BLaER1 (cell line): ENCODE measurements at regions not wholly inside any gene's neighbourhood (a gene's known extent, or its start where the extent isn't known, plus 50 kb on each side); places are given as distances from the start of the nearest gene placed in this dataset.
A peak's percentile ranks its signal among the peaks of the same experiment; 100 is the strongest.

Experiments
- H3K27ac ChIP-seq: shearing (Covaris generic); formaldehyde crosslinking; 2 replicates; pipeline ENCODE4 v1.8.1; 2022
- H3K27me3 ChIP-seq: shearing (Covaris generic); formaldehyde crosslinking; 2 replicates; pipeline ENCODE4 v1.8.1; 2022
- H3K36me3 ChIP-seq: shearing (Covaris generic); formaldehyde crosslinking; 2 replicates; pipeline ENCODE4 v1.8.1; 2022
- H3K4me1 ChIP-seq: shearing (Covaris generic); formaldehyde crosslinking; 2 replicates; pipeline ENCODE4 v1.8.1; 2022
- H3K4me2 ChIP-seq: shearing (Covaris generic); formaldehyde crosslinking; 2 replicates; pipeline ENCODE4 v1.8.1; 2022
- H3K4me3 ChIP-seq: shearing (Covaris generic); formaldehyde crosslinking; 2 replicates; pipeline ENCODE4 v1.8.1; 2022
- H3K9ac ChIP-seq: shearing (Covaris generic); formaldehyde crosslinking; 2 replicates; pipeline ENCODE4 v1.8.1; 2022
- H3K9me3 ChIP-seq: shearing (Covaris generic); formaldehyde crosslinking; 2 replicates; pipeline ENCODE4 v1.8.1; 2022
- H4K20me1 ChIP-seq: shearing (Covaris generic); formaldehyde crosslinking; 2 replicates; pipeline ENCODE4 v1.8.1; 2022
- Cebpa-rat ChIP-seq: shearing (Covaris generic); IDR thresholded peaks from 2 replicates; pipeline ENCODE4 v1.8.1; 2022

GRCh38 chr6:156707818-156708217 is 69.4 kb upstream of the ARID1B start:
- H3K4me2 ChIP-seq: no peak overlapping the region
- no peaks in the 10 kb centered on the region for H4K20me1 ChIP-seq
- peaks cover 7% of the 10 kb centered on the region; the same call in 1 of the 2 replicates for H3K4me1 ChIP-seq
- no peak overlapping the region for H3K27ac ChIP-seq
- no peak overlapping the region for H3K9ac ChIP-seq
- no peaks in the 10 kb centered on the region for H3K36me3 ChIP-seq
- H3K4me3 ChIP-seq: no peak overlapping the region
- no peaks in the 10 kb centered on the region for H3K9me3 ChIP-seq
- H3K27me3 ChIP-seq: no peaks in the 10 kb centered on the region
- TF ChIP-seq Cebpa-rat: no peak

GRCh38 chr6:156703719-156704118 is 73.5 kb upstream of the ARID1B start:
- H3K9ac ChIP-seq: no peak overlapping the region
- no peak overlapping the region for H3K27ac ChIP-seq
- H3K36me3 ChIP-seq: no peaks in the 10 kb centered on the region
- H4K20me1 ChIP-seq: no peaks in the 10 kb centered on the region
- no peak overlapping the region for H3K4me3 ChIP-seq
- H3K27me3 ChIP-seq: no peaks in the 10 kb centered on the region
- no peak overlapping the region for H3K4me2 ChIP-seq
- TF ChIP-seq Cebpa-rat: no peak
- H3K9me3 ChIP-seq: no peaks in the 10 kb centered on the region
- peaks cover 7% of the 10 kb centered on the region for H3K4me1 ChIP-seq

GRCh38 chr6:156701966-156702365 is 75.2 kb upstream of the ARID1B start:
- no peak overlapping the region for H3K9ac ChIP-seq
- no peak overlapping the region for H3K27ac ChIP-seq
- no peaks in the 10 kb centered on the region for H3K9me3 ChIP-seq
- no peak overlapping the region for H3K4me3 ChIP-seq
- H3K36me3 ChIP-seq: no peaks in the 10 kb centered on the region
- TF ChIP-seq Cebpa-rat: no peak
- H3K4me2 ChIP-seq: no peak overlapping the region
- no peaks in the 10 kb centered on the region for H4K20me1 ChIP-seq
- H3K4me1 ChIP-seq: peaks cover 25% of the 10 kb centered on the region
- no peaks in the 10 kb centered on the region for H3K27me3 ChIP-seq

GRCh38 chr6:156700440-156701057 is 76.6 kb upstream of the ARID1B start:
- Histone ChIP-seq H3K4me3 (no peak overlapping the region), H3K27ac (no peak overlapping the region), H4K20me1 (no peaks in the 10 kb centered on the region), H3K36me3 (no peaks in the 10 kb centered on the region), H3K9ac (no peak overlapping the region), H3K4me2 (no peak overlapping the region), H3K4me1 (peaks cover 29% of the 10 kb centered on the region), H3K27me3 (no peaks in the 10 kb centered on the region), H3K9me3 (no peaks in the 10 kb centered on the region)
- no peak for TF ChIP-seq Cebpa-rat

GRCh38 chr6:156699935-156700334 is 77.2 kb upstream of the ARID1B start:
- no peaks in the 10 kb centered on the region for H3K9me3 ChIP-seq
- H3K27ac ChIP-seq: no peak overlapping the region
- H3K36me3 ChIP-seq: no peaks in the 10 kb centered on the region
- no peak overlapping the region for H3K4me3 ChIP-seq
- H3K9ac ChIP-seq: no peak overlapping the region
- no peaks in the 10 kb centered on the region for H4K20me1 ChIP-seq
- no peaks in the 10 kb centered on the region for H3K27me3 ChIP-seq
- TF ChIP-seq Cebpa-rat: no peak
- H3K4me1 ChIP-seq: peaks cover 29% of the 10 kb centered on the region
- no peak overlapping the region for H3K4me2 ChIP-seq

- H3K27ac ChIP-seq: peak overlapping the region; percentile 43; the same call in 1 of the 2 replicates
- no peak for TF ChIP-seq Cebpa-rat
- peak overlapping the region; percentile 68 for H3K4me2 ChIP-seq
- no peaks in the 10 kb centered on the region for H3K9me3 ChIP-seq
- H3K27me3 ChIP-seq: no peaks in the 10 kb centered on the region
- H3K9ac ChIP-seq: no peak overlapping the region
- peaks cover 29% of the 10 kb centered on the region for H3K4me1 ChIP-seq
- no peaks in the 10 kb centered on the region for H3K36me3 ChIP-seq
- no peaks in the 10 kb centered on the region for H4K20me1 ChIP-seq
- no peak overlapping the region for H3K4me3 ChIP-seq
Observed at GRCh38 chr6:156699017-156699421, 78.2 kb upstream of the ARID1B start.

GRCh38 chr6:156698239-156699016 is 78.8 kb upstream of the ARID1B start:
- Histone ChIP-seq H4K20me1 (no peaks in the 10 kb centered on the region), H3K4me2 (peak overlapping the region; percentile 68), H3K9me3 (no peaks in the 10 kb centered on the region), H3K4me1 (peaks cover 29% of the 10 kb centered on the region), H3K4me3 (no peak overlapping the region), H3K27me3 (no peaks in the 10 kb centered on the region), H3K27ac (peak overlapping the region; percentile 43), H3K36me3 (no peaks in the 10 kb centered on the region), H3K9ac (0 out of 2 replicates have a peak overlapping the region, but pooled peaks have one; percentile 22)
- no peak for TF ChIP-seq Cebpa-rat

- H3K9ac ChIP-seq: no peak overlapping the region; the same call in 1 of the 2 replicates
Observed at GRCh38 chr6:156697225-156697830, 79.8 kb upstream of the ARID1B start.

GRCh38 chr6:156695742-156696141 is 81.4 kb upstream of the ARID1B start:
- Histone ChIP-seq H3K4me3 (no peak overlapping the region), H3K4me1 (peaks cover 29% of the 10 kb centered on the region), H3K36me3 (no peaks in the 10 kb centered on the region), H3K4me2 (no peak overlapping the region), H3K9me3 (no peaks in the 10 kb centered on the region), H3K9ac (no peak overlapping the region), H4K20me1 (no peaks in the 10 kb centered on the region), H3K27ac (no peak overlapping the region), H3K27me3 (no peaks in the 10 kb centered on the region)
- TF ChIP-seq Cebpa-rat: no peak

More at GRCh38 chr6:156697225-156697830, 79.8 kb upstream of the ARID1B start:
- Histone ChIP-seq H3K4me1 (peaks cover 29% of the 10 kb centered on the region), H3K4me3 (no peak overlapping the region), H3K9me3 (no peaks in the 10 kb centered on the region), H3K27ac (peak overlapping the region; percentile 43), H4K20me1 (no peaks in the 10 kb centered on the region), H3K27me3 (no peaks in the 10 kb centered on the region), H3K4me2 (peak overlapping the region; percentile 68), H3K36me3 (no peaks in the 10 kb centered on the region)
- no peak for TF ChIP-seq Cebpa-rat

GRCh38 chr6:156694679-156695078 is 82.5 kb upstream of the ARID1B start:
- H3K4me2 ChIP-seq: no peak overlapping the region

More at GRCh38 chr6:156694679-156695078, 82.5 kb upstream of the ARID1B start:
- H3K9ac ChIP-seq: no peak overlapping the region
- no peaks in the 10 kb centered on the region for H3K36me3 ChIP-seq
- H3K27me3 ChIP-seq: no peaks in the 10 kb centered on the region
- no peaks in the 10 kb centered on the region for H4K20me1 ChIP-seq
- no peak overlapping the region for H3K4me3 ChIP-seq
- no peaks in the 10 kb centered on the region for H3K9me3 ChIP-seq
- H3K4me1 ChIP-seq: peaks cover 29% of the 10 kb centered on the region
- TF ChIP-seq Cebpa-rat: no peak
- no peak overlapping the region for H3K27ac ChIP-seq
